AG04450 (cell line): ENCODE measurements at regions not wholly inside any gene's neighbourhood (a gene's known extent, or its start where the extent isn't known, plus 50 kb on each side); places are given as distances from the start of the nearest gene placed in this dataset.

Source experiments
- CTCF ChIA-PET: fragments of 300-600, 350-600 bp; formaldehyde crosslinking; extraction: SDS; loops from one replicate; lab custom pipeline; 2022; ENCODE audit warnings: antibody characterized with exemption, inconsistent platforms; lab: Charles Lee
- POLR2A ChIA-PET: fragments of 350-600 bp; formaldehyde crosslinking; extraction: SDS; loops from one replicate; lab custom pipeline; 2021; ENCODE audit warnings: antibody characterized with exemption, inconsistent platforms; lab: Yijun Ruan, JAX
- DNase-seq: peaks from one replicate; pipeline ENCODE4 v3.0.0-alpha.2; 2011; ENCODE audit warnings: low read depth, low spot score
- H3K27ac ChIP-seq: one replicate; pipeline ENCODE4 v1.5.1; 2012; ENCODE audit warnings: low read depth, low read length, control low read depth
- H3K27me3 ChIP-seq: one replicate; pipeline ENCODE4 v1.6.0; 2012; ENCODE audit warnings: low read length; ENCODE audit not compliant: control insufficient read depth, insufficient read depth
- H3K4me3 ChIP-seq: 2 replicates; pipeline ENCODE4 v1.5.1; 2011; ENCODE audit warnings: mild to moderate bottlenecking, low read depth, low read length, control low read depth
- H3K9me3 ChIP-seq: 2 replicates; pipeline ENCODE4 v1.5.1; 2012; ENCODE audit warnings: low read length; ENCODE audit not compliant: control insufficient read depth, insufficient read depth
- TF ChIP-seq, protein P1 (sequence below): IDR thresholded peaks from 2 replicates; pipeline ENCODE4 v1.5.1; 2011; ENCODE audit warnings: low read depth, low read length, control low read depth, inconsistent platforms

DNA sequence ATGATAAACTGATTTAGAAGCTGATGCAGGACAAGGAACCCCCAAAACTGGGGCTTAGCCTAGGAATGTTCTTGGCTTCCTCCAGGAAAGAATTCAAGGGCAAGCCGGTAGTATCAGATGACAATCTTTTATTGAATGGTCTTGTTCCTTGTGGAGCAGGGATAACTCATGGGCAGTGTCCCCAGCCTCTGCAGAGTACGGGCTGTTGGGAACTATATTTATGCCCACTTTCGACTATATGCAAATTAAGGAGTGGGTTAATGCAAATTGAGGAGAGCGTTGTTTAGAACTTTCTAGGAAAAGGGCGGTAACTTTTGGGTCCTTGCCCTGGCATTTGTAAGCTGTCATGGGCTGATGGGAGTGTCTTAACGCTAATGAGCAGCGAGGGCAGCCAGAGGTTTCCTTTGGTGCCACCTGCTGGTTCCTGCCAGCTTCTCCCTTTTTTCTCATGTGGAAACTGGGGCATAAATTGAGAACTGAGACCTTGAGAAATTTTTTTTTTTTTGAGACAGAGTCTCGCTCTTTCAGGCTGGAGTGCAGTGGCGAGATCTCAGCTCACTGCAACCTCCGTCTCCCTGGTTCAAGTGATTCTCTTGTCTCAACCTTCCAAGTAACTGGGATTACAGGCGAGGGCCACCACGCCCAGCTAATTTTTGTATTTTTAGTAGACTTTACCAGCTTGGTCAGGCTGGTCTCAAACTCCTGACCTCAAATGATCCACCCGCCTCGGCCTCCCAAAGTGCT is 79.4 kb upstream of the ABCC4 start:
- CTCF ChIA-PET = interaction anchor here (0.6 to 7.9 kb wide), 40 partner anchors 8 to 831 kb away, joined by 3 to 262 read pairs (median 4); partner anchors contain the start of gene ABCC4
- TF ChIP-seq, protein P1, sequence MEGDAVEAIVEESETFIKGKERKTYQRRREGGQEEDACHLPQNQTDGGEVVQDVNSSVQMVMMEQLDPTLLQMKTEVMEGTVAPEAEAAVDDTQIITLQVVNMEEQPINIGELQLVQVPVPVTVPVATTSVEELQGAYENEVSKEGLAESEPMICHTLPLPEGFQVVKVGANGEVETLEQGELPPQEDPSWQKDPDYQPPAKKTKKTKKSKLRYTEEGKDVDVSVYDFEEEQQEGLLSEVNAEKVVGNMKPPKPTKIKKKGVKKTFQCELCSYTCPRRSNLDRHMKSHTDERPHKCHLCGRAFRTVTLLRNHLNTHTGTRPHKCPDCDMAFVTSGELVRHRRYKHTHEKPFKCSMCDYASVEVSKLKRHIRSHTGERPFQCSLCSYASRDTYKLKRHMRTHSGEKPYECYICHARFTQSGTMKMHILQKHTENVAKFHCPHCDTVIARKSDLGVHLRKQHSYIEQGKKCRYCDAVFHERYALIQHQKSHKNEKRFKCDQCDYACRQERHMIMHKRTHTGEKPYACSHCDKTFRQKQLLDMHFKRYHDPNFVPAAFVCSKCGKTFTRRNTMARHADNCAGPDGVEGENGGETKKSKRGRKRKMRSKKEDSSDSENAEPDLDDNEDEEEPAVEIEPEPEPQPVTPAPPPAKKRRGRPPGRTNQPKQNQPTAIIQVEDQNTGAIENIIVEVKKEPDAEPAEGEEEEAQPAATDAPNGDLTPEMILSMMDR = peak; percentile 92
- no peak overlapping the region for H3K4me3 ChIP-seq
- DNase-seq = peak; percentile 61
- POLR2A ChIA-PET = interaction anchor here (0.6 to 1.4 kb wide), 4 partner anchors 49 to 189 kb away, joined by 3 to 8 read pairs (median 4); no protein-coding TSS in a partner anchor
- H3K9me3 ChIP-seq = no peaks in the 10 kb centered on the region
- no peaks in the 10 kb centered on the region for H3K27me3 ChIP-seq
- no peak overlapping the region for H3K27ac ChIP-seq

DNA sequence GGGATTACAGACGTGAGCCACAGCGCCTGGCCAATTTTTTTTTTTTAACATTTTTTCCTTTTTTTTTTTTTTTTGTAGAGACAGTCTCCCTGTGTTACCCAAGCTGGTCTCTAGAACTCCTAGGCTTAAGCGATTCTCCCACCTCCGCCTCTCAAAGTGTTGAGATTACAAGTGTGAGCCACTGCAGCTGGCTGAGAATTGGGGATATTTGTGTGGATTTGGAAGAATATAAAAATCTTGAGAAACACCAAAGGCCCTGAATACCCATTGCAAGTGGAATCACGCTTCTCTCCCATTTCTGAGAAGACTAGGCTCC is 79.9 kb upstream of the ABCC4 start:
- no peaks in the 10 kb centered on the region for H3K27me3 ChIP-seq
- CTCF ChIA-PET = interaction anchor here (0.6 to 7.9 kb wide), 37 partner anchors 8 to 830 kb away, joined by 3 to 262 read pairs (median 5); partner anchors contain the start of gene ABCC4
- no peak overlapping the region for H3K27ac ChIP-seq
- no peak for DNase-seq
- H3K9me3 ChIP-seq = peaks cover 4% of the 10 kb centered on the region; the same call in 1 of the 2 replicates
- POLR2A ChIA-PET = interaction anchor here (0.6 to 1.4 kb wide), 4 partner anchors 49 to 189 kb away, joined by 3 to 8 read pairs (median 4); no protein-coding TSS in a partner anchor
- H3K4me3 ChIP-seq = no peak overlapping the region
- TF ChIP-seq, protein P1 = no peak

GRCh38 chr13:95382411-95382810 is 81.2 kb upstream of the ABCC4 start:
- POLR2A ChIA-PET = interaction anchor here (0.7 kb wide), 1 partner anchor 93 kb away, joined by 3 read pairs; no protein-coding TSS in a partner anchor
- Histone ChIP-seq H3K9me3 (peaks cover 5% of the 10 kb centered on the region; the same call in 1 of the 2 replicates), H3K27me3 (no peaks in the 10 kb centered on the region), H3K4me3 (no peak overlapping the region), H3K27ac (no peak overlapping the region)
- no peak for DNase-seq
- TF ChIP-seq, protein P1 = no peak
- CTCF ChIA-PET = interaction anchor here (0.6 to 7.9 kb wide), 4 partner anchors 87 to 192 kb away, joined by 3 to 262 read pairs (median 4); no protein-coding TSS in a partner anchor

DNA sequence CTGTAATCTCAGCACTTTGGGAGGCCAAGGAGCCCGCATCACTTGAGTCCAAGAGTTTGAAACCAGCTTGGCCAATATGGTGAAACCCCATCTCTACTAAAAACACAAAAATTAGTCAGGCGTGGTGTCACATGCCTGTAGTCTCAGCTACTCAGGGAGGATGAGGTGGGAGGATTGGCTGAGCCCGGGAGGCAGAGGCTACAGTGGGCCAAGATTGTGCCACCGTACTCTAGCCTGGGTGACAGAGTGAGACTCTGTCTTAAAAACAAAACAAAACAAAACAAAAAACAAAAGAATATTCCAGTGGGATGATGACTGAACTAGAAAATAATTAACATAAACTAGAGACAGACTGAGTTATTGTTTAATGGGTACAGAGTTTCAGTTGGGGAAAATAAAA is 81.7 kb upstream of the ABCC4 start:
- no peak overlapping the region for H3K27ac ChIP-seq
- no peak overlapping the region for H3K4me3 ChIP-seq
- ChIA-PET CTCF (interaction anchor here (7.9 kb wide), 1 partner anchor 192 kb away, joined by 262 read pairs; no protein-coding TSS in a partner anchor), POLR2A (interaction anchor here (0.7 kb wide), 1 partner anchor 94 kb away, joined by 3 read pairs; no protein-coding TSS in a partner anchor)
- no peaks in the 10 kb centered on the region for H3K27me3 ChIP-seq
- no peak for DNase-seq
- H3K9me3 ChIP-seq = peaks cover 5% of the 10 kb centered on the region; the same call in 1 of the 2 replicates
- TF ChIP-seq, protein P1 = no peak

DNA sequence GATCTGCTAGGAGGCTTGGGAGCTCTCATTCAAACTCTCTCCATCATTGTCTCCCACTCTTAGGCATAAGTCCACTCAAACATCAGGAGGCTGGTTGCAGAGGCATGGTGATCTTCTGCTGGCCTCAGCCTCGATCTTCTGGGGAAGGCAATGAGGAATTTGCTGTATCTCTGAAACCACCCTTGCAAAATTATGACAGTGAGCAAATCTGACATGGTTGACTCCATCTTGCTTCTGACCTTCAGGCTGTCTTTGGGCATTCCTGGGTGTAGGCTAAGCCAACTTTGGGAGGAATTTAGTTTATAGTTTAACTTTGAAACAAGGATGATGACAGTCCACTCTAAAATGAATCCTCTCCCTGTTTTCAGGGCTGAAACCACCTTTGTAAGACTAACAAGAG is 84.1 kb upstream of the ABCC4 start:
- ChIA-PET CTCF (no interaction called here), POLR2A (no interaction called here)
- TF ChIP-seq, protein P1 = no peak

More for the DNA sequence above, 84.1 kb upstream of the ABCC4 start:
- H3K9me3 ChIP-seq = peaks cover 5% of the 10 kb centered on the region; the same call in 1 of the 2 replicates
- no peak overlapping the region for H3K27ac ChIP-seq
- no peak for DNase-seq
- H3K27me3 ChIP-seq = peaks cover 6% of the 10 kb centered on the region
- H3K4me3 ChIP-seq = no peak overlapping the region
